GM23248 (cell line): ENCODE measurements at regions not wholly inside any gene's neighbourhood (a gene's known extent, or its start where the extent isn't known, plus 50 kb on each side); places are given as distances from the start of the nearest gene placed in this dataset.

Experiments
- DNase-seq: peaks from one replicate; pipeline ENCODE4 v3.0.0-alpha.2; 2015
- H2AFZ ChIP-seq: fragments of 200-600 bp; sonication (generic); 2 replicates; pipeline ENCODE4 v1.6.1; 2016; ENCODE audit warnings: antibody characterized with exemption
- H3F3A ChIP-seq: fragments of 200-600 bp; sonication (generic); 2 replicates; pipeline ENCODE4 v1.6.1; 2016; ENCODE audit warnings: mild to moderate bottlenecking, antibody characterized with exemption, mixed run types; ENCODE audit not compliant: insufficient read depth
- H3K27ac ChIP-seq: fragments of 200-600 bp; sonication (generic); 2 replicates; pipeline ENCODE4 v1.5.1; 2016; ENCODE audit warnings: mild to moderate bottlenecking
- H3K27me3 ChIP-seq: fragments of 200-600 bp; sonication (generic); replicated peaks from 2 replicates; pipeline ENCODE4 v1.6.1; 2016; ENCODE audit warnings: mild to moderate bottlenecking; ENCODE audit not compliant: insufficient read depth
- H3K36me3 ChIP-seq: fragments of 200-600 bp; sonication (generic); 2 replicates; pipeline ENCODE4 v1.6.1; 2016; ENCODE audit warnings: low read depth, mild to moderate bottlenecking
- H3K4me1 ChIP-seq: fragments of 200-600 bp; sonication (generic); 2 replicates; pipeline ENCODE4 v1.6.1; 2016; ENCODE audit warnings: mild to moderate bottlenecking; ENCODE audit not compliant: insufficient read depth
- H3K4me2 ChIP-seq: fragments of 200-600 bp; sonication (generic); one replicate; pipeline ENCODE4 v1.6.1; 2016; ENCODE audit warnings: mild to moderate bottlenecking; ENCODE audit not compliant: unreplicated experiment
- H3K4me3 ChIP-seq: fragments of 200-600 bp; sonication (generic); 2 replicates; pipeline ENCODE4 v1.5.1; 2016; ENCODE audit warnings: mild to moderate bottlenecking
- H3K79me2 ChIP-seq: fragments of 200-600 bp; sonication (generic); 2 replicates; pipeline ENCODE4 v1.6.1; 2016; ENCODE audit warnings: mild to moderate bottlenecking; ENCODE audit not compliant: insufficient read depth
- H3K9ac ChIP-seq: fragments of 200-600 bp; sonication (generic); 2 replicates; pipeline ENCODE4 v1.6.1; 2016; ENCODE audit warnings: mild to moderate bottlenecking
- H3K9me2 ChIP-seq: fragments of 200-600 bp; sonication (generic); 2 replicates; pipeline ENCODE4 v1.6.1; 2016; ENCODE audit warnings: mixed run types, mild to moderate bottlenecking, moderate library complexity; ENCODE audit not compliant: insufficient read depth
- H3K9me3 ChIP-seq: fragments of 200-600 bp; sonication (generic); one replicate; pipeline ENCODE4 v1.6.1; 2017; ENCODE audit warnings: low read depth
- H4K20me1 ChIP-seq: fragments of 200-600 bp; sonication (generic); 2 replicates; pipeline ENCODE4 v1.6.0; 2016; ENCODE audit not compliant: insufficient read depth
- EZH2 ChIP-seq: fragments of 200-600 bp; sonication (generic); IDR thresholded peaks from 2 replicates; pipeline ENCODE4 v1.6.1; 2018; ENCODE audit warnings: antibody characterized with exemption, mild to moderate bottlenecking; ENCODE audit not compliant: insufficient read depth, poor library complexity, severe bottlenecking
- EZH2phosphoT487 ChIP-seq: fragments of 200-600 bp; sonication (generic); IDR thresholded peaks from 2 replicates; pipeline ENCODE4 v1.6.1; 2018; ENCODE audit warnings: antibody characterized with exemption, moderate library complexity, mild to moderate bottlenecking, low read depth; ENCODE audit not compliant: insufficient read depth
- WGBS, 2 experiments: methylation state at CpG; one replicate each; pipeline ENCODE4 v1.1.6; 2015 to 2017; ENCODE audit warnings: low lambda C conversion rate in 2 of 2, low coverage in 1 of 2; ENCODE audit errors: missing lambda C conversion rate in 2 of 2; 5-methylcytosine and 5-hydroxymethylcytosine counted together
- in situ Hi-C: fragments of 300-500 bp; cut with MboI; formaldehyde crosslinking; loops from 2 replicates; pipeline ENCODE4 v1.15.0; 2020

DNA sequence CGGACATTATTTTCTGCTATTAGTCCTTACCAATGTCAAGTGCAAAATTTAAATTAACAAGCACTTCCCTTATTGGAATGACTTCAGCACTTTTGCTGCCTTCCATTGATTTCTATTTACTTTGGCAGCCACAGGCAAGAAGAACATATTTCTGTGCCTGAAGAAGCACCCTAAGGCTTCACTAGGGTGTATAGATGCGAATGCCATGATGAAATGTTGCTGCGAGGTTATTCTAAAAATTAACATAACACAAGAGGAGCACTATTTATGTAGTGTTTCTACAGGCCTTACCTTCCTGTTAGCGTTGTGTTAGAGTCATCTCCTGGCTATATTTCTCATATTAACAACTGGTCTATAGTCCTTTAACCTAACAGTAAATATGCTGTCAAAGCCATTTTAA, 365.0 kb upstream of the HNRNPA3 start:
- no peak overlapping the region for H2AFZ ChIP-seq
- no peak overlapping the region for H3K4me2 ChIP-seq
- no peak overlapping the region for H3K4me3 ChIP-seq
- no peaks in the 10 kb centered on the region for H3F3A ChIP-seq
- no peaks in the 10 kb centered on the region for H3K79me2 ChIP-seq
- H3K27me3 ChIP-seq, result no peaks in the 10 kb centered on the region
- H3K9ac ChIP-seq, result no peak overlapping the region
- whole genome bisulfite sequencing, 2 experiments, result 50 to 64% methylated on average over 4 of the region's 4 CpGs
- DNase-seq, result no peak
- TF ChIP-seq EZH2phosphoT487 (no peak), EZH2 (no peak)
- H3K36me3 ChIP-seq, result no peaks in the 10 kb centered on the region
- in situ Hi-C loops, result no loop called here
- no peak overlapping the region for H3K27ac ChIP-seq
- H3K9me3 ChIP-seq, result no peaks in the 10 kb centered on the region
- no peaks in the 10 kb centered on the region for H3K4me1 ChIP-seq
- H4K20me1 ChIP-seq, result no peaks in the 10 kb centered on the region
- no peaks in the 10 kb centered on the region for H3K9me2 ChIP-seq

DNA sequence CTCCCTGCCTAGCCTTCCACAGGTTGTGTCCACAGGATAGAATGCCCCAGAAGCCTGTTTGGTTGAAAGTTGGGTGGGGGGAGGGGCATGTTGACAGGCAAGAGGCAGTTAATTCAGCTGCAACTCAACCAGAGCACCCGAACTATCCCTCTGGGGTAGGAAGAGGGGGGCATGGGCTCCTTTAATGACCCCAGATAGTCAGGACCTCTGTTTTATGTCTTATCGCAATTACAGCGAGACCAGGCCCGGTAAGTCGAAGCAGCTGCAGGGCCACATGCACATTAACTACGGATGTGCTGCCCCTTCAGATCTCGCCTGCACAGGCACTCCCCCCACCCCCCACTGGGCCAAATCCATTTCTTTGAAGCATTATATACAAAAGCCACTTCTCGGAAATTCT, 363.8 kb upstream of the HNRNPA3 start:
- H3K4me2 ChIP-seq, result no peak overlapping the region
- DNase-seq, result no peak
- no peaks in the 10 kb centered on the region for H3K9me3 ChIP-seq
- no peaks in the 10 kb centered on the region for H4K20me1 ChIP-seq
- H2AFZ ChIP-seq, result no peak overlapping the region
- H3K9ac ChIP-seq, result no peak overlapping the region
- H3F3A ChIP-seq, result no peaks in the 10 kb centered on the region
- 62 to 63% methylated on average over 8 of the region's 8 CpGs for WGBS, 2 experiments
- H3K4me3 ChIP-seq, result no peak overlapping the region
- TF ChIP-seq EZH2phosphoT487 (no peak), EZH2 (no peak)
- no peaks in the 10 kb centered on the region for H3K79me2 ChIP-seq
- H3K36me3 ChIP-seq, result no peaks in the 10 kb centered on the region
- in situ Hi-C loops, result no loop called here
- H3K27ac ChIP-seq, result no peak overlapping the region
- H3K4me1 ChIP-seq, result no peaks in the 10 kb centered on the region
- H3K27me3 ChIP-seq, result no peaks in the 10 kb centered on the region
- no peaks in the 10 kb centered on the region for H3K9me2 ChIP-seq

DNA sequence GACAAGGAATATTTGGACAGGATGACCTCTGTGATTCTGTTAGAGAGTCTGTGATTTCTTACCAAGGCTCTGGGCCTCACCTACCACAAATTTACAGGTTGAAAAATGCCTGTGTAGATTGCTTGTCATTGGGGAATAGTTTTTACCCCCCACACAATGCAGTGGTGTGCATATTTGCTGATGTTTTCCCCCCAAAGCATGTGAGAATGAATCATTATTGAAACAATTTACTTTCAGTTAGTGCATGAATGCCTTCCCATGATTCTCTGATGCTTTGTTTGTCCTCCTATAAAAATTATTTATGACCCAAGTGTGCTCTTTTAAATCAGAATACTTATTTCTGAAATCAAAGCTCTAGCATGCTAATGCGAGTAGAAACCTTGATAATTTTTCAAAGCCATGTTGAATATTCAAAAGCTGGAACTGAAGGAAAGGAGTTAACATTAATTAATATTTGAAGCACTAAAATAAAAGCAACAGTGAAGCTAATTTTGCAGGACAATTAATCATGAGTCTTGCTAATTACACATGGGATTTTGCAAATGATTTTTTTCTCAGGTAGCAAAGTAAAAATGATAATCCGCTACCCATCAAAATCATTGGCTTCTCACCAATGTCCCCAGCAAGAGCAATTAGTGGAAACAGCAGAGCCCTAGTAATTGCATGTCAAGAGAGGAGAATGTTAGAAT, 361.2 kb upstream of the HNRNPA3 start:
- no peak overlapping the region for H3K4me2 ChIP-seq
- H3K9me2 ChIP-seq, result no peaks in the 10 kb centered on the region
- H3K9ac ChIP-seq, result no peak overlapping the region
- no peak overlapping the region for H3K27ac ChIP-seq
- in situ Hi-C loops, result no loop called here
- TF ChIP-seq EZH2phosphoT487 (no peak), EZH2 (no peak)
- H3F3A ChIP-seq, result no peaks in the 10 kb centered on the region
- H4K20me1 ChIP-seq, result no peaks in the 10 kb centered on the region
- 78 to 85% methylated on average over 2 of the region's 2 CpGs for WGBS, 2 experiments
- no peak overlapping the region for H2AFZ ChIP-seq
- no peak for DNase-seq
- no peaks in the 10 kb centered on the region for H3K9me3 ChIP-seq
- no peaks in the 10 kb centered on the region for H3K4me1 ChIP-seq
- no peaks in the 10 kb centered on the region for H3K79me2 ChIP-seq
- H3K4me3 ChIP-seq, result no peak overlapping the region
- no peaks in the 10 kb centered on the region for H3K27me3 ChIP-seq
- H3K36me3 ChIP-seq, result no peaks in the 10 kb centered on the region

GRCh38 chr2:176851889-176852483, 360.6 kb upstream of the HNRNPA3 start:
- H3K79me2 ChIP-seq, result no peaks in the 10 kb centered on the region
- H3K36me3 ChIP-seq, result no peaks in the 10 kb centered on the region
- H3F3A ChIP-seq, result no peaks in the 10 kb centered on the region
- no peak for TF ChIP-seq EZH2
- no peak for TF ChIP-seq EZH2phosphoT487
- in situ Hi-C loops, result no loop called here
- no peak overlapping the region for H3K27ac ChIP-seq
- H3K9ac ChIP-seq, result no peak overlapping the region
- no peak for DNase-seq
- no peak overlapping the region for H3K4me3 ChIP-seq
- no peak overlapping the region for H2AFZ ChIP-seq
- no peaks in the 10 kb centered on the region for H3K9me2 ChIP-seq
- WGBS, 2 experiments, result 88 to 100% methylated on average over 1 of the region's 1 CpG
- no peaks in the 10 kb centered on the region for H3K4me1 ChIP-seq
- H3K27me3 ChIP-seq, result no peaks in the 10 kb centered on the region
- no peaks in the 10 kb centered on the region for H4K20me1 ChIP-seq
- H3K4me2 ChIP-seq, result no peak overlapping the region
- H3K9me3 ChIP-seq, result no peaks in the 10 kb centered on the region
